Astrocyte (in vitro differentiated cells and primary cell): ENCODE measurements at regions not wholly inside any gene's neighbourhood (a gene's known extent, or its start where the extent isn't known, plus 50 kb on each side); places are given as distances from the start of the nearest gene placed in this dataset.

ENCODE experiments used
- CTCF ChIP-seq: IDR thresholded peaks from 2 replicates; pipeline ENCODE4 v1.5.1; 2011; ENCODE audit warnings: low read depth, mild to moderate bottlenecking, inconsistent platforms, low read length, moderate library complexity; ENCODE audit not compliant: insufficient read depth
- EZH2 ChIP-seq: IDR thresholded peaks from 2 replicates; pipeline ENCODE4 v1.6.1; 2012; ENCODE audit warnings: mild to moderate bottlenecking, low read length, inconsistent platforms; ENCODE audit not compliant: insufficient read depth

- TF ChIP-seq EZH2 (no peak), CTCF (no peak)
These were observed 136.0 kb downstream of the SOD2 start for GRCh38 chr6:159557031-159557430.
